Chondrocyte (in vitro differentiated cells): ENCODE measurements at regions not wholly inside any gene's neighbourhood (a gene's known extent, or its start where the extent isn't known, plus 50 kb on each side); places are given as distances from the start of the nearest gene placed in this dataset.

Source experiments
- DNase-seq: peaks from one replicate; pipeline ENCODE4 v3.0.0; 2021; ENCODE audit warnings: mixed read lengths, low spot score
- H3K27ac Mint-ChIP-seq: one replicate; pipeline ENCODE4 v1.8.0; 2021; ENCODE audit warnings: mild to moderate bottlenecking, moderate library complexity, mixed read lengths; ENCODE audit not compliant: unreplicated experiment
- H3K27me3 Mint-ChIP-seq: 2 replicates; pipeline ENCODE4 v1.8.0; 2021; ENCODE audit warnings: low read depth, mixed read lengths
- H3K36me3 Mint-ChIP-seq: 2 replicates; pipeline ENCODE4 v1.8.0; 2021; ENCODE audit warnings: low read depth, mixed read lengths
- H3K4me1 Mint-ChIP-seq: 2 replicates; pipeline ENCODE4 v1.8.0; 2021; ENCODE audit warnings: low read depth, mild to moderate bottlenecking, mixed read lengths
- H3K4me3 Mint-ChIP-seq: one replicate; pipeline ENCODE4 v1.8.0; 2021; ENCODE audit warnings: mild to moderate bottlenecking, moderate library complexity, mixed read lengths; ENCODE audit not compliant: unreplicated experiment
- H3K9me3 Mint-ChIP-seq: 2 replicates; pipeline ENCODE4 v1.8.0; 2021; ENCODE audit warnings: low read depth, mixed read lengths
- TF ChIP-seq, protein P1 (sequence below): fragments of 200-600 bp; sonication (generic); IDR thresholded peaks from 2 replicates; pipeline ENCODE4 v1.5.0; 2021; ENCODE audit warnings: antibody characterized with exemption, mild to moderate bottlenecking, moderate library complexity

GRCh38 chr4:187192266-187192665 lies 468.6 kb upstream of the FAT1 start:
- TF ChIP-seq, protein P1, sequence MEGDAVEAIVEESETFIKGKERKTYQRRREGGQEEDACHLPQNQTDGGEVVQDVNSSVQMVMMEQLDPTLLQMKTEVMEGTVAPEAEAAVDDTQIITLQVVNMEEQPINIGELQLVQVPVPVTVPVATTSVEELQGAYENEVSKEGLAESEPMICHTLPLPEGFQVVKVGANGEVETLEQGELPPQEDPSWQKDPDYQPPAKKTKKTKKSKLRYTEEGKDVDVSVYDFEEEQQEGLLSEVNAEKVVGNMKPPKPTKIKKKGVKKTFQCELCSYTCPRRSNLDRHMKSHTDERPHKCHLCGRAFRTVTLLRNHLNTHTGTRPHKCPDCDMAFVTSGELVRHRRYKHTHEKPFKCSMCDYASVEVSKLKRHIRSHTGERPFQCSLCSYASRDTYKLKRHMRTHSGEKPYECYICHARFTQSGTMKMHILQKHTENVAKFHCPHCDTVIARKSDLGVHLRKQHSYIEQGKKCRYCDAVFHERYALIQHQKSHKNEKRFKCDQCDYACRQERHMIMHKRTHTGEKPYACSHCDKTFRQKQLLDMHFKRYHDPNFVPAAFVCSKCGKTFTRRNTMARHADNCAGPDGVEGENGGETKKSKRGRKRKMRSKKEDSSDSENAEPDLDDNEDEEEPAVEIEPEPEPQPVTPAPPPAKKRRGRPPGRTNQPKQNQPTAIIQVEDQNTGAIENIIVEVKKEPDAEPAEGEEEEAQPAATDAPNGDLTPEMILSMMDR = no peak
- Mint-ChIP-seq H3K27ac (no peak overlapping the region), H3K27me3 (no peaks in the 10 kb centered on the region), H3K36me3 (no peaks in the 10 kb centered on the region), H3K4me3 (no peak overlapping the region), H3K9me3 (no peaks in the 10 kb centered on the region), H3K4me1 (peaks cover 4% of the 10 kb centered on the region)
- no peak for DNase-seq

GRCh38 chr4:187193141-187193540 lies 469.5 kb upstream of the FAT1 start:
- no peaks in the 10 kb centered on the region for H3K9me3 Mint-ChIP-seq
- no peak for DNase-seq
- peaks cover under 1% of the 10 kb centered on the region for H3K4me1 Mint-ChIP-seq
- no peak overlapping the region for H3K27ac Mint-ChIP-seq
- H3K36me3 Mint-ChIP-seq = no peaks in the 10 kb centered on the region
- H3K4me3 Mint-ChIP-seq = no peak overlapping the region
- TF ChIP-seq, protein P1 = no peak
- no peaks in the 10 kb centered on the region for H3K27me3 Mint-ChIP-seq

DNA sequence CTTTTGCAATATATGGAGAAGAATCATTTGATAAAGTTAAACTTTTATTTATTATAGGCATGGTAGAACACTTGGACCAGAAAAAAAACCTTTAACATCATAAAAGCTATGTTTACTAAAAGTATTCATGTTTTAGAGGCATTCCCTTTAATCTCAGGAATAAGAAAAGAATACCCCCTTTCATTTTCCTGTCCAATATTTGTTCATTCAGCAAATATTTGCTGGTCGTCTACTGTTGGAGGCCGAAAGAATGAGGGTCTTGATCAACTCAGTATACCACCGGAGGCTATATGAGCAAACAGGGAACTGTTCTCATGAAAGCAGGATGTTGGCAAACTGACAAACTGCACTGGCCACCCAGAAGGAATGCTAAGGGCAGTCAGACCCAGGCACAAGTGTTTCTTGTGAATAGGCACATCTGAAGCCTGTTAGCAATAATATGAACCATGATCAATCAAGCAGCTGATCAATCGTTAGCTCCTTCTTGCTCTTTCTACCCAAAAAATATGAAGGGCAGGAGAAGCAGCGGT lies 480.8 kb upstream of the FAT1 start:
- no peak for DNase-seq
- Mint-ChIP-seq H3K4me1 (peaks cover 8% of the 10 kb centered on the region), H3K9me3 (peaks cover 31% of the 10 kb centered on the region), H3K27me3 (no peaks in the 10 kb centered on the region), H3K27ac (no peak overlapping the region), H3K36me3 (no peaks in the 10 kb centered on the region), H3K4me3 (no peak overlapping the region)
- TF ChIP-seq, protein P1 = no peak

- Mint-ChIP-seq H3K9me3 (peaks cover 15% of the 10 kb centered on the region), H3K4me1 (peaks cover 8% of the 10 kb centered on the region), H3K27ac (no peak overlapping the region), H3K36me3 (no peaks in the 10 kb centered on the region), H3K27me3 (no peaks in the 10 kb centered on the region), H3K4me3 (no peak overlapping the region)
- DNase-seq = no peak
- TF ChIP-seq, protein P1 = no peak
These were observed 484.3 kb upstream of the FAT1 start for GRCh38 chr4:187207931-187208330.

DNA sequence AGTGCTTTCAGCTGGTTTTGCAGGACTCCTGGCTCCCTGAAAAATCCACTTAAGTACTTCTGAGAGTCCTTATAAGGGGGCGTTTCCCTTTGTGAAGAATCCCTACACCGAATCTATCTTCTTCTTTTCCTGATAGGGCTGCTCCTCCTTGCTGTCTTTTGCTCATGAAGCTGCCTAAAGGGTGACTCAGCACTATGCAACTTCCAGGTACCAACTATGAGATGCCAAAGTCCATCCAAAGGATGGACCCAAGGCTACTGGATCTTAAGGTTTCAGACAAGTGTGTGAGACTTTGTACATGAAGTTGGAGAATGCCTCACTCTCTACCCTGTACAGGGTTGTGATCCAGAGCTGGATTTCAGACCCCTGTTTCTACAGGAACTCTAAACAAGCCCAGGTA lies 485.0 kb upstream of the FAT1 start:
- no peak for DNase-seq
- H3K27ac Mint-ChIP-seq = no peak overlapping the region
- H3K9me3 Mint-ChIP-seq = peaks cover 15% of the 10 kb centered on the region
- H3K4me1 Mint-ChIP-seq = peaks cover 11% of the 10 kb centered on the region
- no peaks in the 10 kb centered on the region for H3K36me3 Mint-ChIP-seq
- TF ChIP-seq, protein P1 = no peak
- no peaks in the 10 kb centered on the region for H3K27me3 Mint-ChIP-seq
- no peak overlapping the region for H3K4me3 Mint-ChIP-seq
